ENCODE measurements at regions not wholly inside any gene's neighbourhood (a gene's known extent, or its start where the extent isn't known, plus 50 kb on each side); places are given as distances from the start of the nearest gene placed in this dataset.

DNA sequence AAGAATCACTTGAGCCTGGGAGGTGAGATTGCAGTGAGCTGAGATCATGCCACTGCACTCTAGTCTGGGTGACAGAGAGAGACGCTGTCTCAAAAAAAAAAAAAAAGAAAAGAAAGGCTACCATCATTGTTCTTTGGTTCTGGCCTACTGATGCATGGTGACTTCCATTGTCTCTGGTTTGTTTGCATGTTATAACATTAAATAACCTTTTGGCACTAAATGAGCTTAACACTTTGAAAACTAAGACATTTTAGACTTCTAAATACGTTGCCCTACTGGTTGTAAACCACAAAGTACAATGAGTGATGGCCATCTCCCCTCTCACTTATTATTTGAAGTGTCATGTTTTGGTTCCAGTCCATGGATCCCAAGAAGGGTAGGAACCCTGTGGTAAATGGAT, 152.9 kb upstream of the CPM start:
- no peaks in the 10 kb centered on the region for H3K36me3 ChIP-seq (replicated peaks in 1 of 2; ENCODE audit: control insufficient read depth in 2 of 2, insufficient read depth in 2 of 2, low read length in 2 of 2)
- DNase-seq (ENCODE audit: low spot score): no peak
- no peak overlapping the region for H3K14ac ChIP-seq (ENCODE audit: low read length)
- no CpG with 5 or more reads among the region's 2 CpGs for WGBS, 2 donors (ENCODE audit: extremely low coverage in 2 of 2, insufficient read length in 2 of 2, insufficient replicate concordance in 1 of 2)
- no peaks in the 10 kb centered on the region for H3K79me1 ChIP-seq (ENCODE audit: low read depth, low read length)
- no peak overlapping the region for H2BK5ac ChIP-seq (ENCODE audit: low read length)
- H3K4me2 ChIP-seq (ENCODE audit: insufficient read depth, low read length, poor library complexity, severe bottlenecking): no peak overlapping the region
- H3K27me3 ChIP-seq (ENCODE audit: control insufficient read depth in 3 of 3, insufficient read depth in 3 of 3, low read depth in 1 of 3, low read length in 3 of 3): peaks cover 0 to 4% (median 0%) of the 10 kb centered on the region in 3 experiments
- no peak overlapping the region for H3K18ac ChIP-seq (ENCODE audit: low read length)
- H3K23ac ChIP-seq (ENCODE audit: low read depth, low read length, poor library complexity): no peak overlapping the region
- H2AK5ac ChIP-seq (ENCODE audit: low read depth, low read length): no peak overlapping the region
- H3K4me1 ChIP-seq (ENCODE audit: control insufficient read depth in 2 of 2, insufficient read depth in 1 of 2, low read depth in 1 of 2, low read length in 2 of 2): peaks cover 0 to 2% of the 10 kb centered on the region in 2 donors
- H3K4me3 ChIP-seq (ENCODE audit: low read length in 2 of 2): no peak overlapping the region
- H4K8ac ChIP-seq (ENCODE audit: low read depth, low read length): no peak overlapping the region
- no peak overlapping the region for H2BK12ac ChIP-seq (ENCODE audit: low read length)
- H2BK120ac ChIP-seq (ENCODE audit: low read depth, low read length): no peak overlapping the region
- H2BK15ac ChIP-seq (ENCODE audit: low read length): no peak overlapping the region
- no peak overlapping the region for H3K4ac ChIP-seq (ENCODE audit: low read length)
- H3K9ac ChIP-seq (ENCODE audit: low read depth, low read length, poor library complexity): no peak overlapping the region
- H3K9me3 ChIP-seq (replicated peaks in 1 of 2; ENCODE audit: control insufficient read depth in 2 of 2, insufficient read depth in 1 of 2, low read depth in 1 of 2, low read length in 2 of 2): no peaks in the 10 kb centered on the region
- H3K27ac ChIP-seq (replicated peaks; ENCODE audit: low read length): no peak overlapping the region
- no peak overlapping the region for H4K91ac ChIP-seq (ENCODE audit: low read depth, low read length, poor library complexity)
- H2AFZ ChIP-seq (ENCODE audit: low read length): no peak overlapping the region

GRCh38 chr12:69087986-69088385, 151.4 kb upstream of the CPSF6 start:
- Histone ChIP-seq H4K91ac (ENCODE audit: low read depth, low read length, poor library complexity) (no peak overlapping the region), H2BK12ac (ENCODE audit: low read length) (no peak overlapping the region), H2AFZ (ENCODE audit: low read length) (no peak overlapping the region), H3K4me3 (ENCODE audit: low read length in 2 of 2) (no peak overlapping the region), H2BK15ac (ENCODE audit: low read length) (no peak overlapping the region), H3K79me1 (ENCODE audit: low read depth, low read length) (no peaks in the 10 kb centered on the region), H3K18ac (ENCODE audit: low read length) (no peak overlapping the region), H3K9me3 (replicated peaks in 1 of 2; ENCODE audit: control insufficient read depth in 2 of 2, insufficient read depth in 1 of 2, low read depth in 1 of 2, low read length in 2 of 2) (no peaks in the 10 kb centered on the region), H3K27ac (replicated peaks; ENCODE audit: low read length) (no peak overlapping the region), H3K9ac (ENCODE audit: low read depth, low read length, poor library complexity) (no peak overlapping the region), H3K27me3 (ENCODE audit: control insufficient read depth in 3 of 3, insufficient read depth in 3 of 3, low read depth in 1 of 3, low read length in 3 of 3) (peaks cover 0 to 4% (median 0%) of the 10 kb centered on the region in 3 experiments), H3K4me2 (ENCODE audit: insufficient read depth, low read length, poor library complexity, severe bottlenecking) (no peak overlapping the region), H3K23ac (ENCODE audit: low read depth, low read length, poor library complexity) (no peak overlapping the region), H3K14ac (ENCODE audit: low read length) (no peak overlapping the region), H2BK5ac (ENCODE audit: low read length) (no peak overlapping the region), H3K4me1 (ENCODE audit: control insufficient read depth in 2 of 2, insufficient read depth in 1 of 2, low read depth in 1 of 2, low read length in 2 of 2) (peaks cover 0 to 4% of the 10 kb centered on the region in 2 donors), H2BK120ac (ENCODE audit: low read depth, low read length) (no peak overlapping the region), H4K8ac (ENCODE audit: low read depth, low read length) (no peak overlapping the region), H2AK5ac (ENCODE audit: low read depth, low read length) (no peak overlapping the region), H3K36me3 (replicated peaks in 1 of 2; ENCODE audit: control insufficient read depth in 2 of 2, insufficient read depth in 2 of 2, low read length in 2 of 2) (no peaks in the 10 kb centered on the region), H3K4ac (ENCODE audit: low read length) (no peak overlapping the region)
- no CpG with 5 or more reads among the region's 8 CpGs for WGBS, 2 donors (ENCODE audit: extremely low coverage in 2 of 2, insufficient read length in 2 of 2, insufficient replicate concordance in 1 of 2)
- no peak for DNase-seq (ENCODE audit: low spot score)

DNA sequence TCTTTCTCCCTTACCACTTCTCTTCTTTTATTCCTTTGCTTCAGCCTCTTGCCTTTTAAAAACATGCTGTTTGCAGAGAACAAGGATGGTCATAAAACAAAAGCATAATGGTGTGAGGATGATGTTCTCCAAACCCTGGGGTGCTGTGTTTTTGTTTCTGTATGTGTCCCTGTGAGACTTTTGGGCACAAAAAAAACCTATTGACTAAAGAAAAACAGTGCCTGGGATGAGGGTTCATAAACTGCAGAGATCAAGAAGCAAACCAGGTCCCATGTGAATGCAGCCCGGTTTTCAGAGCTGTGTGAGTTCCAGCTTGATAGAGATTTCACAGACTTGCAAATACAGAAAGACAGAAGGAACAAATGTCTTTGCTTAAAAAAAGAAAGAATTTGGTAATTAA, 148.6 kb upstream of the CPSF6 start:
- Histone ChIP-seq H4K91ac (ENCODE audit: low read depth, low read length, poor library complexity) (no peak overlapping the region), H2AK5ac (ENCODE audit: low read depth, low read length) (no peak overlapping the region), H3K4me3 (ENCODE audit: low read length in 2 of 2) (no peak overlapping the region), H4K8ac (ENCODE audit: low read depth, low read length) (no peak overlapping the region), H3K14ac (ENCODE audit: low read length) (no peak overlapping the region), H3K27me3 (ENCODE audit: control insufficient read depth in 3 of 3, insufficient read depth in 3 of 3, low read depth in 1 of 3, low read length in 3 of 3) (peaks cover 0 to 4% (median 0%) of the 10 kb centered on the region in 3 experiments), H3K23ac (ENCODE audit: low read depth, low read length, poor library complexity) (no peak overlapping the region), H2BK120ac (ENCODE audit: low read depth, low read length) (no peak overlapping the region), H3K9me3 (replicated peaks in 1 of 2; ENCODE audit: control insufficient read depth in 2 of 2, insufficient read depth in 1 of 2, low read depth in 1 of 2, low read length in 2 of 2) (no peaks in the 10 kb centered on the region), H2BK12ac (ENCODE audit: low read length) (no peak overlapping the region), H2BK15ac (ENCODE audit: low read length) (no peak overlapping the region), H3K4ac (ENCODE audit: low read length) (no peak overlapping the region), H3K4me2 (ENCODE audit: insufficient read depth, low read length, poor library complexity, severe bottlenecking) (no peak overlapping the region), H3K79me1 (ENCODE audit: low read depth, low read length) (no peaks in the 10 kb centered on the region), H3K18ac (ENCODE audit: low read length) (no peak overlapping the region), H2AFZ (ENCODE audit: low read length) (no peak overlapping the region), H3K27ac (replicated peaks; ENCODE audit: low read length) (no peak overlapping the region), H3K9ac (ENCODE audit: low read depth, low read length, poor library complexity) (no peak overlapping the region), H2BK5ac (ENCODE audit: low read length) (no peak overlapping the region), H3K36me3 (replicated peaks in 1 of 2; ENCODE audit: control insufficient read depth in 2 of 2, insufficient read depth in 2 of 2, low read length in 2 of 2) (no peaks in the 10 kb centered on the region), H3K4me1 (ENCODE audit: control insufficient read depth in 2 of 2, insufficient read depth in 1 of 2, low read depth in 1 of 2, low read length in 2 of 2) (peaks cover 0 to 4% of the 10 kb centered on the region in 2 donors)
- no CpG with 5 or more reads among the region's 1 CpG for WGBS, 2 donors (ENCODE audit: extremely low coverage in 2 of 2, insufficient read length in 2 of 2, insufficient replicate concordance in 1 of 2)
- no peak for DNase-seq (ENCODE audit: low spot score)

DNA sequence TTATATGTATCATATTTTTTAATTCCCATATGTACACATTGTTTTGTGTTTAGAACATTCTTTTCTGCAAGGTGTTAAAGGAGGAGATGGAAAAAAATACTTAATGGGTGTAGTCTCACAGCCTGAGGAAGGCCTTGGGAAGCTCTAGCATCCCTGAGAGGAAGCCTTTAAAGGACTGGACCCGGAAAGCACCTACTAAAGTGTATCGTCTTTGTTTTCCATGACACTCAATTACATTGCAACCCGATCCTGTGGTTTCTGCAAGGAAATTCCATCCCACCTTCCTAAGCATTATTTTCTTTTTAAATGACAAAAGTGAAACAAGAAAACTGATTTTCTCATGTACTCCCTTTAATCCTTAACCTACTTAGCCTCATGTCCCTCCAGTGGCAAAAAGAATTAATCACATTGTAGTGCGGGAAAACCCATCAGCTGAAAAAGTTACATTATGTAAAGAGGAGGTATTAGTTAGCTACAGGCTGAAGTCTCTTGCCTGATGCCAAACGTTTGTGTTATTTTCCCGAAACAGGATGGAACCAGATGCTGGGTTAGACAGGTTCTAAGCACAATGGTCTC, 147.8 kb upstream of the CPSF6 start:
- WGBS, 2 donors (ENCODE audit: extremely low coverage in 2 of 2, insufficient read length in 2 of 2, insufficient replicate concordance in 1 of 2): no CpG with 5 or more reads among the region's 6 CpGs
- no peak overlapping the region for H2AK5ac ChIP-seq (ENCODE audit: low read depth, low read length)
- H3K4ac ChIP-seq (ENCODE audit: low read length): no peak overlapping the region
- no peaks in the 10 kb centered on the region for H3K36me3 ChIP-seq (replicated peaks in 1 of 2; ENCODE audit: control insufficient read depth in 2 of 2, insufficient read depth in 2 of 2, low read length in 2 of 2)
- H2AFZ ChIP-seq (ENCODE audit: low read length): no peak overlapping the region
- H3K14ac ChIP-seq (ENCODE audit: low read length): no peak overlapping the region
- no peak overlapping the region for H2BK12ac ChIP-seq (ENCODE audit: low read length)
- no peak overlapping the region for H3K27ac ChIP-seq (replicated peaks; ENCODE audit: low read length)
- H4K8ac ChIP-seq (ENCODE audit: low read depth, low read length): no peak overlapping the region
- H4K91ac ChIP-seq (ENCODE audit: low read depth, low read length, poor library complexity): no peak overlapping the region
- H3K9ac ChIP-seq (ENCODE audit: low read depth, low read length, poor library complexity): no peak overlapping the region
- peaks cover 0 to 4% (median 0%) of the 10 kb centered on the region in 3 experiments for H3K27me3 ChIP-seq (ENCODE audit: control insufficient read depth in 3 of 3, insufficient read depth in 3 of 3, low read depth in 1 of 3, low read length in 3 of 3)
- H2BK120ac ChIP-seq (ENCODE audit: low read depth, low read length): no peak overlapping the region
- peaks cover under 1 to 6% of the 10 kb centered on the region in 2 donors for H3K4me1 ChIP-seq (ENCODE audit: control insufficient read depth in 2 of 2, insufficient read depth in 1 of 2, low read depth in 1 of 2, low read length in 2 of 2)
- no peak overlapping the region for H3K18ac ChIP-seq (ENCODE audit: low read length)
- H2BK15ac ChIP-seq (ENCODE audit: low read length): no peak overlapping the region
- H2BK5ac ChIP-seq (ENCODE audit: low read length): no peak overlapping the region
- no peaks in the 10 kb centered on the region for H3K79me1 ChIP-seq (ENCODE audit: low read depth, low read length)
- no peaks in the 10 kb centered on the region for H3K9me3 ChIP-seq (replicated peaks in 1 of 2; ENCODE audit: control insufficient read depth in 2 of 2, insufficient read depth in 1 of 2, low read depth in 1 of 2, low read length in 2 of 2)
- DNase-seq (ENCODE audit: low spot score): no peak
- H3K4me2 ChIP-seq (ENCODE audit: insufficient read depth, low read length, poor library complexity, severe bottlenecking): no peak overlapping the region
- H3K23ac ChIP-seq (ENCODE audit: low read depth, low read length, poor library complexity): no peak overlapping the region
- H3K4me3 ChIP-seq (ENCODE audit: low read length in 2 of 2): no peak overlapping the region
